ENCODE measurements at regions not wholly inside any gene's neighbourhood (a gene's known extent, or its start where the extent isn't known, plus 50 kb on each side); places are given as distances from the start of the nearest gene placed in this dataset.

DNA sequence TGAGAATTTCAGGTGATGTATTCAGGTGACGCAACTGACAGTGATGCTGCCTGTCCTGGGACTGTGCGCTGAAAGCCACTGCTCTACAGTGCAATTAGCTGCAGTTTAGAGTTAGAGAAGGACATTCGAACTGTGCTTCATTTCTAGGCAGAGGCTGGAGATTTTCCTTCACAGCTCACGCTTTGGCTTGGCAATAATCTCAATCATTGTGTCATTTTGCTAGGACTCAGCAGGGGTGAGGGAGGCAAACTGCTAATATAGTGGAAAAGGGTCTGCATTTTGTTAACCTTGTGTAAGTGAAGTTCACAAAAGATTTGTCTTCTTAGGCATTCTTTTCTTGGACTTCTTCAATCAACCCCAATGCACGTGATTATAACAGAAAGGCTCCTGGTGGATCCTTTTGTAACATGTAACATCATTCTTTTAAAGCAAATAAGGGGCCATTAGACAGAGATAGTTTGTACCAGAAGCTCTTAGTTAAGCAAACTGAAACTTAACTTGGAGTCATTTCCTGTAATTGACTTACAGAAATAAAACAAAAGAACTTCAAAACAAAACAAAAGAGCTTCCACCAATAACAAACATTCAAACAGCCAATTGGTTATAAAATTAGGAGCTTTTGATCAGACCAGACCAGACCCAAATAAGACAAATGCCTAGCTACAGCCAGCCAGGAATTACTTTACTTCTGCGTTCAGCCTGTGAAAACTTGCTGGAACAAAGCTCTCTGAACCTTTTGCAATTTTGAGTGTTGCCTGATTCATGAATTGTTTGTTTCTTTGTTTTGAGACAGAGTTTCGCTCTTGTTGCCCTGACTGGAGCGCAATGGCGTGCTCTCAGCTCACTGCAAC lies 1376.3 kb upstream of the CELF4 start:
- Histone ChIP-seq H3K9me3 (no peaks in the 10 kb centered on the region), H3K4me3 (peak overlapping the region in 1 of 2 donors; percentile 13), H3K27ac (no peak overlapping the region), H3K4me1 (no peaks in the 10 kb centered on the region), H3K27me3 (no peaks in the 10 kb centered on the region), H3K36me3 (ENCODE audit: low read depth, missing control alignments) (no peaks in the 10 kb centered on the region)
- intact Hi-C loops (cut with DNase I; ENCODE audit: low total_unique reads) = no loop called here
- TF ChIP-seq POLR2A (IDR thresholded peaks at IDR 0.05) = no peak
- TF ChIP-seq, protein P1, sequence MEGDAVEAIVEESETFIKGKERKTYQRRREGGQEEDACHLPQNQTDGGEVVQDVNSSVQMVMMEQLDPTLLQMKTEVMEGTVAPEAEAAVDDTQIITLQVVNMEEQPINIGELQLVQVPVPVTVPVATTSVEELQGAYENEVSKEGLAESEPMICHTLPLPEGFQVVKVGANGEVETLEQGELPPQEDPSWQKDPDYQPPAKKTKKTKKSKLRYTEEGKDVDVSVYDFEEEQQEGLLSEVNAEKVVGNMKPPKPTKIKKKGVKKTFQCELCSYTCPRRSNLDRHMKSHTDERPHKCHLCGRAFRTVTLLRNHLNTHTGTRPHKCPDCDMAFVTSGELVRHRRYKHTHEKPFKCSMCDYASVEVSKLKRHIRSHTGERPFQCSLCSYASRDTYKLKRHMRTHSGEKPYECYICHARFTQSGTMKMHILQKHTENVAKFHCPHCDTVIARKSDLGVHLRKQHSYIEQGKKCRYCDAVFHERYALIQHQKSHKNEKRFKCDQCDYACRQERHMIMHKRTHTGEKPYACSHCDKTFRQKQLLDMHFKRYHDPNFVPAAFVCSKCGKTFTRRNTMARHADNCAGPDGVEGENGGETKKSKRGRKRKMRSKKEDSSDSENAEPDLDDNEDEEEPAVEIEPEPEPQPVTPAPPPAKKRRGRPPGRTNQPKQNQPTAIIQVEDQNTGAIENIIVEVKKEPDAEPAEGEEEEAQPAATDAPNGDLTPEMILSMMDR (IDR thresholded peaks at IDR 0.05) = no peak
- WGBS, 2 donors = 55 to 67% methylated on average over 9 of the region's 9 CpGs
- DNase-seq = no peak

- Histone ChIP-seq H3K9me3 (no peaks in the 10 kb centered on the region), H3K4me1 (no peaks in the 10 kb centered on the region), H3K36me3 (ENCODE audit: low read depth, missing control alignments) (no peaks in the 10 kb centered on the region), H3K4me3 (peak overlapping the region in 1 of 2 donors; percentile 13), H3K27ac (no peak overlapping the region), H3K27me3 (no peaks in the 10 kb centered on the region)
- WGBS, 2 donors = 54 to 74% methylated on average over 13 of the region's 13 CpGs
- intact Hi-C loops (cut with DNase I; ENCODE audit: low total_unique reads) = no loop called here
- no peak for DNase-seq
- no peak for TF ChIP-seq POLR2A (IDR thresholded peaks at IDR 0.05)
- TF ChIP-seq, protein P1 (IDR thresholded peaks at IDR 0.05) = no peak
Measured at GRCh38 chr18:38940863-38941531, 1375.4 kb upstream of the CELF4 start.

DNA sequence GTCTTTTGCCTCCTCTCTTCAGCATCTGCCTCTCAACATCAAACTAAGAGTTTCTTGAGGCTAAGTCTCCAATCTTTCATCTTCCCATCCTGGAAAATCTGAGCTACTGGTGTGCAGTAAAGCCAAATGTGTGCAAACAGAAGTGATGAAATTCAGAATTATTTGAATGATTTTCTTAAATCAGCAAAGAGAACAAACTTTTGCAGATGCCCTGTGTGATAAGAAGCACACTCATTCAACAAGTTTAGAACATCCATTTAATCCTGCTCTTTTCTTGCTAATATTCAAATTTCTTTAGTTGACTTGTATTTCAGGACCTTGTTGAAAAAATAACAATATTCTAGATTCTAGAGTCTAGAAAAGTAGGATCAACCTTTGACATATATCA lies 1374.9 kb upstream of the CELF4 start:
- no peaks in the 10 kb centered on the region for H3K4me1 ChIP-seq
- no peaks in the 10 kb centered on the region for H3K36me3 ChIP-seq (ENCODE audit: low read depth, missing control alignments)
- no peaks in the 10 kb centered on the region for H3K27me3 ChIP-seq
- intact Hi-C loops (cut with DNase I; ENCODE audit: low total_unique reads) = no loop called here
- H3K27ac ChIP-seq = no peak overlapping the region
- no peak for DNase-seq
- H3K4me3 ChIP-seq = no peak overlapping the region
- no peaks in the 10 kb centered on the region for H3K9me3 ChIP-seq
- TF ChIP-seq, protein P1 (IDR thresholded peaks at IDR 0.05) = no peak
- TF ChIP-seq POLR2A (IDR thresholded peaks at IDR 0.05) = no peak

GRCh38 chr18:38933910-38934510 lies 1368.4 kb upstream of the CELF4 start:
- Histone ChIP-seq H3K27ac (no peak overlapping the region), H3K36me3 (ENCODE audit: low read depth, missing control alignments) (no peaks in the 10 kb centered on the region), H3K27me3 (no peaks in the 10 kb centered on the region), H3K9me3 (no peaks in the 10 kb centered on the region), H3K4me1 (no peaks in the 10 kb centered on the region), H3K4me3 (no peak overlapping the region)
- DNase-seq = no peak
- TF ChIP-seq, protein P1 (IDR thresholded peaks at IDR 0.05) = no peak
- no peak for TF ChIP-seq POLR2A (IDR thresholded peaks at IDR 0.05)
- intact Hi-C loops (cut with DNase I; ENCODE audit: low total_unique reads) = no loop called here

Measured in testis (tissue), 2 donors.